Activated T-cell treated with anti-CD3 and anti-CD28 coated beads, Interleukin-2, amount 50 U/mL, for 24 hours (primary cell): ENCODE measurements at regions not wholly inside any gene's neighbourhood (a gene's known extent, or its start where the extent isn't known, plus 50 kb on each side); places are given as distances from the start of the nearest gene placed in this dataset.

Source experiments
- DNase-seq: peaks from one replicate; pipeline ENCODE4 v3.0.0-alpha.2; 2020
- H3K27ac Mint-ChIP-seq: 2 replicates; pipeline ENCODE4 v1.8.0; 2020; ENCODE audit warnings: mild to moderate bottlenecking, mixed read lengths
- H3K27me3 Mint-ChIP-seq: 2 replicates; pipeline ENCODE4 v1.8.0; 2020; ENCODE audit warnings: mixed read lengths
- H3K36me3 Mint-ChIP-seq: 2 replicates; pipeline ENCODE4 v1.8.0; 2020; ENCODE audit warnings: low read depth, mixed read lengths
- H3K4me1 Mint-ChIP-seq: 2 replicates; pipeline ENCODE4 v1.8.0; 2020; ENCODE audit warnings: low read depth, mixed read lengths
- H3K4me3 Mint-ChIP-seq: 2 replicates; pipeline ENCODE4 v1.8.0; 2020; ENCODE audit warnings: mild to moderate bottlenecking, moderate library complexity, mixed read lengths
- H3K9me3 Mint-ChIP-seq: 2 replicates; pipeline ENCODE4 v1.8.0; 2020; ENCODE audit warnings: mixed read lengths

DNA sequence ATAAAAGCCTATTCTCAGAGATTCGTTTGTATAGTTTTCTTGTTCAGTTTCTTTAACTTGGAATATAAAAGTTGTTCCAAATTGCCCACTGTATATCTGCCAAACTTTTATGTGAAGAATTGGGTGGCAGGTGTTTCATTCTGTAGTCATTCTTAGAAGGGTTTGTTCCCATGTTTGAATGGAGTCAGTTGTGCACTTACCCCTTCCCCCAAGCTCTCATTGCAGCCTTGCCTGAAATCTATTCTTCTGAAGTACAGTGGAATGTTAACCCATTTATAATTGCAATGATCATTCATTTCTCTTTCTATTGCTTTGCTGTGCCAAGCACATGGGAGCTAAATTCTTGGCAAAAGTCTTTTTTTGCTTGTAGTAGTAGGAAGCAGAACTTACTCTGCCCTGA, 375.3 kb upstream of the C1orf87 start:
- H3K36me3 Mint-ChIP-seq: no peaks in the 10 kb centered on the region
- H3K4me1 Mint-ChIP-seq: no peaks in the 10 kb centered on the region
- no peak overlapping the region for H3K4me3 Mint-ChIP-seq
- no peaks in the 10 kb centered on the region for H3K9me3 Mint-ChIP-seq
- no peaks in the 10 kb centered on the region for H3K27me3 Mint-ChIP-seq
- DNase-seq: no peak
- H3K27ac Mint-ChIP-seq: no peak overlapping the region

DNA sequence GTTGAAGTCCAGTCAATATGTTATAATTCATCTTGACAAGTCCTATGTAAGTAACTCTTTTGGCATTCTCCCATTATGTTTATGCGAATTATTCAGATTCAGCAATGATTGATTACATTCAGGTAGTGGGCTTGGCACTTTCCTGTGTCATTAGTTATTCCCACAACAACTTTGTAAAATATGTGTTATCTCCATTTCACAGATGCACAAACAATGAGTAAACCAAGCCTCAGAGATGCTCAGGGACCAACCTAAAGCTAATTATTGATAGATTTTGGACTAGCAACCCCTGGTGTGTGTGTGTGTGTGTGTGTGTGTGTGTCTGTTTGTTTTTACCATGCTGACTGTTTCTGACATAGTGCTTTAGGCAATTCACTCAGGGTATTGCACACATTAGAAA, 371.1 kb upstream of the C1orf87 start:
- Mint-ChIP-seq H3K27me3 (no peaks in the 10 kb centered on the region), H3K4me1 (no peaks in the 10 kb centered on the region), H3K27ac (no peak overlapping the region), H3K36me3 (no peaks in the 10 kb centered on the region), H3K4me3 (no peak overlapping the region), H3K9me3 (peaks cover 3% of the 10 kb centered on the region)
- no peak for DNase-seq

DNA sequence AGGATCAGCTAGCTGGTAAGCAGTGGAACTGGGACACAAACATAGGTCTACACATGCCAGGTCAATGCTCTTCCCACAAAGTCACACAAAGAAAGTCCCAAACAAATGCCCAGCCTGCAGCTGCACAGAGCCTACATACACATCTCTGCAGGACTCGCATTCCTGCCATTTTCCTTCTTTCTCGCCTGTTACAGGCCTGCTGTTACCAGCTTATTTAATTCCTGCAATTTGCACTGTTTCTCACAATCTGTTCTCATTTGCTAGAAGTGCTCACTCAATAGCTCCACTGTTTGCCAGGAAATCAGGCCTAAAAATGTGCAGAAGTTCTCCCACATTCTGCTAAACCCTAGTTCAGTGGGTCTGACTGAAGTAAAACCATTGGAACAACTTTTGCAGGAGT, 362.6 kb upstream of the C1orf87 start:
- no peaks in the 10 kb centered on the region for H3K36me3 Mint-ChIP-seq
- no peaks in the 10 kb centered on the region for H3K27me3 Mint-ChIP-seq
- H3K27ac Mint-ChIP-seq: no peak overlapping the region
- H3K4me3 Mint-ChIP-seq: no peak overlapping the region
- no peak for DNase-seq
- no peaks in the 10 kb centered on the region for H3K4me1 Mint-ChIP-seq
- peaks cover 8% of the 10 kb centered on the region for H3K9me3 Mint-ChIP-seq

DNA sequence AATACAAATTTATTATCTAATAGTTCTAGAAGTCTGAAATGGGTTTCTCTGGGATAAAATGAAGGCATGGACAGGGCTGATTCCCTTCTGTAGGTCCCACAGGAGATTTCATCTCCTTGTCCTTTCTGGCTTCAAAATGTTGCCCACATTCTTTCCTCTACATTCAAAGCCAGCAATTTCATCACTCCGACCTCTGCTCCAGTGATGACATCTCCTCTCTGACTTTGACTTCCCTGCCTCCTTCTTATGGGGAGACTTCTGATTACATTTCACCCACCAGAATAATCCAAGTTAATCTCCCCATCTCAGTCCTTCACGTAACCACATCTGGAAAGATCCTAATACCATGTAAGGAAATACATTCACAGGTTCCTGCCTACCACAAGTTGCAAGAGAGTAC, 358.0 kb upstream of the C1orf87 start:
- no peaks in the 10 kb centered on the region for H3K4me1 Mint-ChIP-seq
- peaks cover 6% of the 10 kb centered on the region for H3K9me3 Mint-ChIP-seq
- H3K36me3 Mint-ChIP-seq: no peaks in the 10 kb centered on the region
- H3K4me3 Mint-ChIP-seq: no peak overlapping the region
- no peak overlapping the region for H3K27ac Mint-ChIP-seq
- no peak for DNase-seq
- no peaks in the 10 kb centered on the region for H3K27me3 Mint-ChIP-seq

DNA sequence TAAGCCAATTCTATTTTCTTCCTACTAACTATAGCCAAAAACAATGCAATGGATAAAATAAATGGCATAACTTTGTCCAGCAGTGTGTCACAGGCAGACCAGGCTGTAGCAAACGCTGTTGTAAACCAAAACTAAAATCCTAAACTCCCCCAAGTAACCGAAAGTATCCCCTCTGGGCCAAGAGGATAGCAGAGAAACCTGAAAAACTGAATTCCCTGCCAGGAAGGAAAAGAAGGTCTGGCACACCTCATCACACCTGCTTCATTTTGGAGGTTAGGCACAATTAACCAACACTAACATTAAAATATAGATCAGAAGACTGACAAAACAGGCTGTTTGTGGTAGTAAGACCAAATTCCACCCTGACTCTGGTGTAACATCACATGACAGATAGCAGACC, 356.8 kb upstream of the C1orf87 start:
- Mint-ChIP-seq H3K9me3 (peaks cover 3% of the 10 kb centered on the region), H3K4me1 (no peaks in the 10 kb centered on the region), H3K27me3 (no peaks in the 10 kb centered on the region), H3K27ac (no peak overlapping the region), H3K36me3 (no peaks in the 10 kb centered on the region), H3K4me3 (no peak overlapping the region)
- no peak for DNase-seq

DNA sequence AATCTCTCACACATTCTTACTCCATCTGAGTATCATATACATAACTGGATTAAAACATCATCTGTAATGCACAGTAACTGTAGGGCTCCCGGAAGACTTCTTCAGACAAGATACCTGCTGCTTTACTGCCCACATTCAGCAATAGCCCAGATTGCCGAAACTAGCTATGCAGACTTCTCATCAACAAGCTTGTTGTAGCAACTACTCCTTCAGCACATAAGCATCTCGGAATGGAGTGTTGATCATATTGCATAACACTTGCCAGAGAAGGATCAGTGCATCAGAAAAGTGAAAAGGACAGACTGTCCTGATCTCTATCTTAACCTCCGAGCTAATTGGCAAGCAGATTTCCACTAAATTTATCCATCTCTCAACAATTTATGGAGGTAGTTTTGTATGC, 354.6 kb upstream of the C1orf87 start:
- Mint-ChIP-seq H3K9me3 (peaks cover 5% of the 10 kb centered on the region), H3K4me3 (no peak overlapping the region), H3K36me3 (no peaks in the 10 kb centered on the region), H3K27ac (no peak overlapping the region), H3K27me3 (no peaks in the 10 kb centered on the region), H3K4me1 (no peaks in the 10 kb centered on the region)
- no peak for DNase-seq

DNA sequence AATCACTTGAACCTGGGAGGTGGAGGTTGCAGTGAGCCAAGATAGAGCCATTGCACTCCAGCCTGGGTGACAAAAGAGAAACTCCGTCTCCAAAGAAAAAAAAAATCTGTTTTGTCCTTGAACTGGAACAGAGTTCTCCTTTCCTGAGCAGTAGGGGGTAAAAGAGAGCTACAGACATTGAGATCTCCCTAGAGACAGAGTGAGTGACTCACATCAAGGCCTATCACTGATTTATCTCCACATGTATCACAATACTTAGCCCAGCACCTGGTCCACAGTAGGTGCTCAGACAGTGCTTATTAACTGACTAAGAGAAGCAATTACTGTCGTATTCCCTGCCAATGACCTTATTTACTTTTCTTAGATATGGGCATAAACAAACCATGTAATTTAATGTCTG, 354.1 kb upstream of the C1orf87 start:
- Mint-ChIP-seq H3K4me1 (no peaks in the 10 kb centered on the region), H3K36me3 (no peaks in the 10 kb centered on the region), H3K27me3 (no peaks in the 10 kb centered on the region)

DNA sequence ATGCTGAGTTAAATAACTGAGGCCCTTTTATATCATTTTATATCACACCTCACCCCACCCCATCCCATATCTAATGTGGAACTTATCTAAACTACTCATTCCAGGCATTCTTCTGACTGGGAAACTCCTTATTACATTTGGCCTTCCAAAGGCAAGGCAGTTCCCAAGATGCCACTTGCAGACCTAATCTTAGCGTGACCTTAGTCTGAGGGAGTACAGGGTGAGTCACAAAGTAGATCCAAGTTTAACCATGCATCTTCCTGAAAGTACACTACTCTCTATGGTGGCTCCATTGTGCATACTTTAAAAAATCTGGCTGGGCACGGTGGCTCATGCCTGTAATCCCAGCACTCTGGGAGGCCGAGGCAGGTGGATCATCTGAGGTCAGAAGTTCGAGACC, 353.6 kb upstream of the C1orf87 start:
- DNase-seq: no peak
- no peaks in the 10 kb centered on the region for H3K36me3 Mint-ChIP-seq
- no peaks in the 10 kb centered on the region for H3K27me3 Mint-ChIP-seq
- H3K4me1 Mint-ChIP-seq: no peaks in the 10 kb centered on the region
- peaks cover 5% of the 10 kb centered on the region for H3K9me3 Mint-ChIP-seq
- no peak overlapping the region for H3K4me3 Mint-ChIP-seq
- H3K27ac Mint-ChIP-seq: no peak overlapping the region

More for the DNA sequence above, 354.1 kb upstream of the C1orf87 start:
- H3K4me3 Mint-ChIP-seq: no peak overlapping the region
- no peak overlapping the region for H3K27ac Mint-ChIP-seq
- peaks cover 5% of the 10 kb centered on the region for H3K9me3 Mint-ChIP-seq
- DNase-seq: no peak

DNA sequence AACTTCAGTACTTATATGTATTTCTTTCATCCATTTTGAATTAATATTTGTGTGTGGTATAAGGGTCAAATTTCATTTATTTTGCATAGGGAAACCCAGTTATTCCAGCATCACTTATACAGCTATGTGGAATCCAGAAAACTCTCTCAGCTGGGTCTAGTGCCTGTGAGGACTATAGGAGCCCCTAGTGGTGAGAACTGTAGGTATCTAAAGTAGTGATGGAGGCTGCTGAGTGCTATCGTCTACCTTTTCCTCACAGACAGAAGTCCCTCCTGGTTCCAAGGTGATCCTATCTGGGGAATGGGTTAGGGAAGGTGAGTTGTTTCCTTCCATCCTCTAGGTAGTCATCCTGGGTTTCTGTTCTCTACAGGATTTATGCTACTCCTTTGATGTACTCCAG, 352.0 kb upstream of the C1orf87 start:
- no peak overlapping the region for H3K27ac Mint-ChIP-seq
- H3K4me3 Mint-ChIP-seq: no peak overlapping the region
- DNase-seq: no peak
- H3K27me3 Mint-ChIP-seq: no peaks in the 10 kb centered on the region
- H3K36me3 Mint-ChIP-seq: no peaks in the 10 kb centered on the region
- no peaks in the 10 kb centered on the region for H3K4me1 Mint-ChIP-seq
- H3K9me3 Mint-ChIP-seq: peaks cover 9% of the 10 kb centered on the region

DNA sequence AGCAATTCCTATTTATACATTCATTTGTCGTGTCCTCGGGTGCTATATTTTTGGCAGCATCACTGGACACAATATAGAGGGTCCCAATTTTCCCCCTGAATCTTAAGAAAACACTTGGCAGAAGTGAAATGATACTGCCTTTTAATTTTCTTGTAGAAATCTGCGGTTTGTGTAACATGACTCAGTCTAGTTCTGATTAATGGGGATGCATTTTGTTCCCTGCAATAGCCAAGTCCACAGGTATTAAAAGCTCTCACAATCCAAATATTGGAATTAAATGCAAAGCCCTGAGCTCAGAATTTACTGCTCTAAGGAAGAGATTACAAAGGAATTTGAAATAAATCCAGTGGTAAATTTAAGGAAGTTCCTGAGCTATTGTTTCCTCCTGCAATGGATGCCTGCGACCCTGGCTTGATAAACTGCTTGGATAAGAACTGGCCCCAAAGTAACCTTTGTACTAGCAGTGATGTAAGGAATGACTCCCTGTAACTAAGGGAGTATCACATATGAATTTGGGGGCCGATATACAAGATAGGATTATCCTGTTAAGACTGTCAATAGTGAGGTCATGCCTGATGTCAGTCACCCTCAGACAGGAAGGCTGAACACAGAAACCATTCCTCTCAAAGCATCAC, 349.7 kb upstream of the C1orf87 start:
- no peak overlapping the region for H3K27ac Mint-ChIP-seq
- no peaks in the 10 kb centered on the region for H3K27me3 Mint-ChIP-seq
- peaks cover 9% of the 10 kb centered on the region for H3K9me3 Mint-ChIP-seq
- no peak for DNase-seq
- H3K4me1 Mint-ChIP-seq: no peaks in the 10 kb centered on the region
- no peak overlapping the region for H3K4me3 Mint-ChIP-seq
- H3K36me3 Mint-ChIP-seq: no peaks in the 10 kb centered on the region

DNA sequence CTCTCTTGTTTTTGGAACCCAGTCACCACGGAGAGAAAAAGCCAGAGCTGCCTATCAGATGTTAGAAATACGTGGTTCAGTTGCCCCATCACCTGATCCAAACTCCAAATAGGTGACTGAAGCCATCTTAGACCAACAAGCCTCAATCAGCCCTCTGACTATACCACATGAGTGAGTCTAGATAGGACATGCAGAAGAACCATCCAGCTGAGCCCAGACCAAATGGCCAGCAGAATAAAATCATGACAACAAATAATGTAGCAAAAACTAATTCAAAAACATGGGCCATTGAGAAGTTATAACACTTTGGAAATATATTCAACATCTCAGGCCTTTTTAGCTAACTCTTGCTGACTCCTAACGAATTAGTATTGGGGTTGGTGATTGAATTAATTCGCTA, 348.4 kb upstream of the C1orf87 start:
- peaks cover 6% of the 10 kb centered on the region for H3K9me3 Mint-ChIP-seq
- DNase-seq: no peak
- H3K27me3 Mint-ChIP-seq: no peaks in the 10 kb centered on the region
- H3K4me1 Mint-ChIP-seq: no peaks in the 10 kb centered on the region
- H3K27ac Mint-ChIP-seq: no peak overlapping the region
- no peak overlapping the region for H3K4me3 Mint-ChIP-seq
- H3K36me3 Mint-ChIP-seq: no peaks in the 10 kb centered on the region

DNA sequence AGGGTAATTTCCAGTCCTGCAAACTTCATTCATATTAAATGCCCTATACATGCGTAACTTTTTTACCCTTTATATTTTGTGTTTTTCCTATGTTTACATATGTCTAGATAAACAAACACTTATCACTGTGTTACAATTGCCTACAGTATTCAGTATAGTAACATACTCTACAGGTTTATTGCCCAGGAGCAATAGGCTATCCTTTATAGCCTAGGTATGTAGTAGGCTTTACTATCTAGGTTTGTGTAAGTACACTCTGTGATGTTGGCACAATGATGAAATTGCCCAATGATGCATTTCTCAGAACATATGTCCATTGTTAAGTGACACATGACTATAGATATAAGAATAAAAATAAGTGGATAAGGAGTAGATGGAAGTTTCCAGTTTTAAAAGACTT, 345.5 kb upstream of the C1orf87 start:
- no peaks in the 10 kb centered on the region for H3K27me3 Mint-ChIP-seq
- H3K4me3 Mint-ChIP-seq: no peak overlapping the region
- H3K36me3 Mint-ChIP-seq: no peaks in the 10 kb centered on the region
- peaks cover 10% of the 10 kb centered on the region for H3K9me3 Mint-ChIP-seq
- no peak overlapping the region for H3K27ac Mint-ChIP-seq
- H3K4me1 Mint-ChIP-seq: no peaks in the 10 kb centered on the region
- no peak for DNase-seq

DNA sequence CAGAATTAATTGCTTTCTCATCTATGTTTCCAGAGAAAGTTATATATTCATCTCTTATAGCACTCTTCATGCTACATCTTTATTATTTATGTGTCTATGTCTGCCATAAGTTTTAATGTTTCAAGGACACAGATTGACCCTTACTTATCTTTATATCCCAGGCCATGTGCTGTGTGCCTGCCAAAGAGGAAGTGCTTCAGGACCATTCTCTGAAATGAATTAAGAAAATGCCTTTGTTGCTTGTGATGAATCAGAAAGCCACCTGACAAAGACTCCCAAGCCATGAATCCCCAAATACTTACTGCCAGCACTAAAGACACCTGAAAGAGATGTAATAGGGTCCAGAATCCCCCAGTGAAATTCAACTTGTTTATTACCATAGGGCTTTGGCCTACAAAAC, 342.1 kb upstream of the C1orf87 start:
- no peaks in the 10 kb centered on the region for H3K36me3 Mint-ChIP-seq
- no peak for DNase-seq
- no peak overlapping the region for H3K4me3 Mint-ChIP-seq
- H3K9me3 Mint-ChIP-seq: peaks cover 5% of the 10 kb centered on the region
- H3K4me1 Mint-ChIP-seq: no peaks in the 10 kb centered on the region
- no peak overlapping the region for H3K27ac Mint-ChIP-seq
- no peaks in the 10 kb centered on the region for H3K27me3 Mint-ChIP-seq

DNA sequence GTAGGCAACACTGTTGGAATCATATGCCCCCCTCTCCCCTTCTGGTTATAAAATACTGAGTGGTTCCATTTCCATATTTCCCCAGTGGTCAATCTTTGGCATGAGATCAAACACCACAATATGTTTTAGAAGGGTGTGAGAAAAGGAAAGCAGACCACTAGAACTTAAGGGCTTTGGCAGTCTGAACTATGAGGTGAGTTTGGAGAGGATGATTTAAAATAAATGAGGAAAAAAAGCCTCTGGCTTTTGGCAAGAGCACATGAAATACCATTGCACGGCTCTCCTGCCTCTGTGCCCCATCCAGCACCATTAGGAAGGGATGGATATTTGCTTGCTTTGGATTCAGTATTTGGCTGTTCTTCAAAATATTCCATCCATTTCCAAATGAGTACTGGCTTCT, 339.5 kb upstream of the C1orf87 start:
- DNase-seq: no peak
- H3K4me1 Mint-ChIP-seq: no peaks in the 10 kb centered on the region
- H3K27ac Mint-ChIP-seq: no peak overlapping the region
- no peak overlapping the region for H3K4me3 Mint-ChIP-seq
- H3K9me3 Mint-ChIP-seq: peaks cover 4% of the 10 kb centered on the region
- H3K36me3 Mint-ChIP-seq: no peaks in the 10 kb centered on the region
- H3K27me3 Mint-ChIP-seq: no peaks in the 10 kb centered on the region

DNA sequence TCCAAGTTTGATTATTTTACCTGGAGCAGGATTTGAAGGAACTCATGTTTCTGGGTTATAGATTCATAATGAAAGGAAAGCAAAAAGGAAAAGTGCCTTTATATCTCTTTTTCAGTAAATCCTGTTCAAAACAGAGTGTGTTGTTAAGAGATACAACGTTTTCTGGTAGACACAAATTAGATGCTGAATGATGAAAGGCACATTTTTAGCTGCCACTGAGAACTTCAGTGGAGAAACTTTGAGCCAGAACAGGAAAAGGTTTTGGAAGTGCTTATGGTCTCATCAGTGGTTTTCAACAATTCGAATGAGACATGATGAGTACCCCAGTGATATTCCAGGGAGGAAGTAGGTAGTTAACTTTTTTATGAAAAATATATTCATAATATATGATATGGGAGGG, 338.0 kb upstream of the C1orf87 start:
- Mint-ChIP-seq H3K36me3 (no peaks in the 10 kb centered on the region), H3K9me3 (peaks cover 4% of the 10 kb centered on the region), H3K4me1 (no peaks in the 10 kb centered on the region), H3K27ac (no peak overlapping the region), H3K4me3 (no peak overlapping the region), H3K27me3 (no peaks in the 10 kb centered on the region)
- DNase-seq: no peak

DNA sequence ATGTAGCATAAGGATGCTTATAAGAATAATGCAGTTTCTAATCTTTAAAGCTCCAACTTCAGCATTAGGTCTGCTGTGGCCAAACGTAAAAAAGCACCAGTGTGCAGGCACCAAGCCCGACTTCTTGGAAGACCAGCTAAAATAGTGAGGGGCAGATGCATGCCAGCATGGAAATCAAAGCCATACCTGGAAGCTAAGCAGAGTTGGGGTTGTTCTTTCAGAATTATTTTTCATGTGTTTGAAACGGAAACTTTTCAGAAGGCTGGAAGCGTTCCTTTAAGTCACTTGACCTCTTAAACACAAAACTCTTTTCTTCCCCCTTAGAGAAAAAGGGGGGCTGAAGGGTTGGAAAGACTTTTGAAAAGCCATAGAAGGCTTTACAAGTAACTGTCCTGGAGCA, 329.2 kb upstream of the C1orf87 start:
- H3K36me3 Mint-ChIP-seq: no peaks in the 10 kb centered on the region
- H3K27me3 Mint-ChIP-seq: no peaks in the 10 kb centered on the region
- no peaks in the 10 kb centered on the region for H3K4me1 Mint-ChIP-seq
- no peaks in the 10 kb centered on the region for H3K9me3 Mint-ChIP-seq
- H3K4me3 Mint-ChIP-seq: no peak overlapping the region
- DNase-seq: no peak
- no peak overlapping the region for H3K27ac Mint-ChIP-seq
